SK-MEL-5 (cell line): ENCODE measurements at regions not wholly inside any gene's neighbourhood (a gene's known extent, or its start where the extent isn't known, plus 50 kb on each side); places are given as distances from the start of the nearest gene placed in this dataset.
"Not testable (repeated sequence)": the region's sequence is repeated elsewhere in the genome, so short reads cannot be mapped to it uniquely, and the experiment has no call there.

Experiments
- DNase-seq: peaks from one replicate; pipeline ENCODE4 v3.0.0-alpha.2; 2016; ENCODE audit warnings: low read depth, low spot score
- in situ Hi-C: cut with HindIII; loops from 2 replicates; pipeline ENCODE4 v1.10.0; 2016; ENCODE audit warnings: low sequenced_read_pairs, high pct_unique_total_duplicates, low pct_unique_long_range_greater_than_20kb

DNA sequence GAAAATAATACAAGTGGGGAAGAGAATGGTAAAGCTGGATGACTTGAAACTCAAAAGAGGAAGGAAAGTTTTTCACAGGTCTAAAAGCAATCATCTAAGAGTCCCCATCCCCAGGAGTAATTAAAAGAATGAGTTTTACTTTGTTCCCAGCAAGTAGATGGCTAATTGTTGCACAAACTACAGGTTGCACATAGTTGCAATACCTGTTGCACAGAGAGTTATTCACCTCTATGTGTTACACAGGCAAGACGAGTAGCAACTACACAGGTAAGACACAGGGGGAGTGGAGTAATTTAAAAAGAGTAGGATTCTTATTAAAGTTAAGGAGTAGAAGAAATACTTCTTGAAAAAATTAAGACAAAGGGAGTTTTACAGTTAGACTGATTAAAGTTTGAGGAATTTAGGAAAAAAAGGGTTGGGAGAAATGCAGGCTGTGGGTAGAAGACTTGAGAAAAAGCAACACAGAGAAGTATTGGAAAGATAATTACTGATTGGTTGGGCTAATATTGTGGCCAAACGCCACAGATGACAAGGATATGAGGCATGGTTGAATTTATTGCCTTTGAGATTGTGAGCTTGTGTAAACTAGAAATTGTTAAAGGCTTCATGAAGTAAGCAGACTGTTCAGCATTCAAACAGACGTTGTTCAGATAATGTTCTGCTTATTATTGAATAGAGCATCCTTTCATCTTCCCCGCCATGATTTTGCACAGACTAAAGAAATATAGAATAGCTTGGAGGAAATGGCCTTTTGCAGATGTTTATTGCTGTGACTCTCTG lies 699.3 kb downstream of the NR4A2 start:
- in situ Hi-C loops = no loop called here
- DNase-seq = no peak

DNA sequence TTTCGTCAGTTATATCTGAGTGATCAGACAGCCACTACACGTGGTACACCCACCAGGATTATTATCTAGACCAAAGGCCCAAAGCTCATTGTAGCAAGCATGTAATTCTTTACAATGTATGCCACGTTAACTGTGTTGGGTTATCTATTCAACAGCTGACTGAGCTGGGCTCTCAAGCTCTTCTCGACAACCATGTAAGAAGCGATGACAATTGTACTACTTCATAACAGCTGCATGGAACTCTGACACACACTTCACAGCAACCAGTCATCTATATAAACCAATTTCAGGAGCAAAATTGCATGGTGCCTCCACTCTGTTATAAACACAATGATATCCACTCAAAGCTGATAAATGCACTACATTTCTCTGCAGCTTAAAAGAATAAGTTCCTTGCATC lies 701.8 kb downstream of the NR4A2 start:
- DNase-seq = no peak
- in situ Hi-C loops = no loop called here

DNA sequence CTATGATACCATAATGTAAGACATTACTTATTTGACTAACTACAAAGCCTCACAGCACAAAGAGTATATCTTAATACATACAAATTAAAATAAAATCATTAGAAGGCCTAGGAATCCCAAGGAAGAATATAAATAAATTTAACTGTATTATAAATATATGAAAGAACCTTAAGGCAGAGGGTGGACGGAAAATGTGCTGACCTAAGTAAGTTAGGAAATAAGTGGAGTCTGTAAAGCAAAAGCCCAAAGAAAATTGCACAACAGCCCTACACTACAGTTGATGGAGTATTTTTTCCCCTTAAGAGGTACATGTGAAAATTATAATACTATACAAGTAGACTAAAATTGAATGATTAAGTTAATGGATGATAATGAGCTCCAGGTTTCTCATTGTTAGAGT lies 710.1 kb downstream of the NR4A2 start:
- DNase-seq = no peak
- in situ Hi-C loops = no loop called here

DNA sequence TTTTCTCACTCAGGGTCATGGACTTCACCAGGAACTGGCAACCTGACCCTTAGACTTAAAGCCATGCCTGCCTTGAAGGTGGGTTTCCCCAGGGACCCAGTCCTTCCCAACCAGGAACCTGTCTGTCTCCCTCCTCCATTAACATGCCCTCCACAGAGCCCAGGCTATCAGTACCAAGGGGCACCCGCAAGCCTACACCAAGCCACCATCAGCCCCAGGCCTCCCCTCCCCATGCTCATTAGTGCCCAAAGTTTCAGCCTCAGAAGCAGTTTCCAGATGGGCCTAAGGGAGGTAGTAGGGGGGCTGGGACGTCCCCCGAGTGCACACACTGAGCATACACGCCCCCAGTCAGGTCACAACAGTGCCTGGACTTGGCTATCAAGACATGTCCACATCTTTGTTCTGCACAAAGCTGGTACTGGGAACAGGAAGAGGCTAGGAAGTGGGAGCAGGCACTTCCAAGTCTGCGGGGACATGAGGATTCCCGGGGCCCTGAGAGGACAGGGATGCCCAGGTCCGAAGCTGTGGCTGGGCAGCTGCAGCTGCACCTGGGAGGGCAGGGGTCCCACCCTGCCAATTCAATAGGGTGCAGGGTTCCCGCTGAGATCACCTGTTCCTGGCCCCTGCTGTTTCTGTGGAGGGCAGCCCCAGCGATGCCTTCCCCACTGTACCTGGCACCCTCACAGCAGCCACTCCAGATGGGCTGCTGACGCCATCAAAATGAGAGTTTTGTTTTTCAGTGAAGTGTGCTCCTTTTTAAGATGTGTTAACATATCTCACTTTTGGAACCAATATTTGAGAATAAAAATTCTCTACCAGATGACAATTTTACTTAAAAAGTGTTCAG lies 731.4 kb downstream of the NR4A2 start:
- in situ Hi-C loops = no loop called here

GRCh38 chr2:155600296-155600695 lies 732.2 kb downstream of the NR4A2 start:
- in situ Hi-C loops = no loop called here
- DNase-seq = no peak

More for the DNA sequence above, 731.4 kb downstream of the NR4A2 start:
- no peak for DNase-seq

GRCh38 chr2:155599834-155600233 lies 732.7 kb downstream of the NR4A2 start:
- in situ Hi-C loops = no loop called here
- DNase-seq = no peak

DNA sequence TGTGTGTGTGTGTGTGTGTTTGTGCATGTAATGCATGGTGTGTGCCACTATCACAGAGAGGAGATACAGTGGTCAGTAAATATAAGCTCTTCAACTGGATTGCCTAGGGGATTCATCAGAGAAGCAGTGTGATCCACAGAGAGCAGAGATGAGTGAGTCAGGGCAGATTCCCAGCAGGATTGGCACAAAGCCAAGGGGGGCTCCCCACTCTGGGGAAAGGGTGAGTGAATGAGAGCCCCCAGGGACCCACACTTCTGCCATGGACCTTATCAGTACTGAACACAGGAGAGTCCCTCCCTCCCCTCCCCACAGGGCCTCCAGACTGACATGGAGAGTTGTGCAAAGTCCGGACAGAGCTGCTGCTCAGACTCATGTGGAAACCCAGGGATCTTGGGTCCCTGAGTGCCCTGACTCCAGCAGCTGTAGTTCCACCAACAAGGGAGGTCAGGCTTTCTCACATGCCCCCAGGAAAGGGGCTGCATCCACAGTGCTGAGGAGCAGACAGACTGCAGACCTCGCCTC lies 748.8 kb downstream of the NR4A2 start:
- in situ Hi-C loops = no loop called here

DNA sequence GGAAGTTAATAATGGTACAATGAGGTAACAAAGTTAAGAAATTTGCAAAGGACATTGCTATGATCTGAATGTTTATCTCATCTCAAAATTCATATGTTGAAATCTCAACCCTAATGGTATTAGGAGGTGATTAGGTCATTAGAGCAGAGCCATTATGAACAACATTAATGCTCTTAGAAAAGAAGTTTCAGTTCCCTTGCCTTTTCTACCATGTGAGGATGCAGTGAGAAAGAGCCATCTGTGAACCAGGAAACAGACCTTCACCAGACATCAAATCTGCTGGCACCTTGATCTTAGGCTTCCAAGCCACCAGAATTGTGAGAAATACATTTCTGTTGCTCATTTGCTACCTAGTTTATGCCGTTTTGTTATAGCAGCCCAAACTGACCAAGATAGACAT lies 757.6 kb downstream of the NR4A2 start:
- DNase-seq = no peak
- in situ Hi-C loops = no loop called here

More for the DNA sequence above, 748.8 kb downstream of the NR4A2 start:
- no peak for DNase-seq

DNA sequence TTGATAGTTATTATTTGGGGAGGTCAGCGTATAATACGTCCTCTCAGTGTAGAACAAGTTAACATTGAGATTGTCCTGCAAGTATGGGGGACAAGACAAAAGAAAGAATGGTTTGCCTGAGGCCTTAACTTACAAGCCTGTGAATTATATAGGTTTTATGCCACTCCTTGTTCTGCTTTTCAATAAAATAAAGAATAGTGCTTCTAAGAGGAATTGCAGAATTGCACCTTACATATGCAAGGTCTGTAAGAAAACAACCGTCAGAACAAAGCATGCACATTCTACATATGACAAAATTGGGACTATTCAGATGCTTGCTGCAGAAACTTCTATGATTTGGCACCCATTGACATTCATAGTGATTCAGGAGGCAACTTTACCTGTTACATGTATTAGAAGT lies 785.0 kb downstream of the NR4A2 start:
- DNase-seq = no peak
- in situ Hi-C loops = no loop called here

GRCh38 chr2:155546721-155547555 lies 785.6 kb downstream of the NR4A2 start:
- in situ Hi-C loops = no loop called here
- no peak for DNase-seq

GRCh38 chr2:155539028-155539427 lies 793.5 kb downstream of the NR4A2 start:
- DNase-seq, in situ Hi-C loops: not testable (repeated sequence)

DNA sequence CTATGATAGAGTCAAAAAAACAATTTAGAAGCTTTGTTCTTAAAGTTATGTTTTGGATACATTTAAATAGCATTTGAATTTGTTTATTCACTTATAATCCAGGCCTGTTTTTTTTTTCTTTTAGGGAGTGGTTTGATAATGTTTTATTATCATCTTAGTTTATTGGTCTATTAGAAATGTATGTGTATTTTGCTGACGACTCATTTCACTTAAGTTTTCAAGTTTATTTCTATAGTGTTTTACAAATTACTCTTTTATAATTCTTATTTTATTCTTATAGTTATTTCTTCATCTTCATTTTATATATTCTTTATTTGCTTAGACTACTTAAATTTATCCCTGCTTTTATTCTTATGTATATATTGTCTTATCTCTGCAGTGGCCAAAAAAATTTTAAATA lies 804.5 kb downstream of the NR4A2 start:
- no peak for DNase-seq

GRCh38 chr2:155525199-155525598 lies 807.3 kb downstream of the NR4A2 start:
- in situ Hi-C loops = no loop called here
- DNase-seq = no peak

More for the DNA sequence above, 804.5 kb downstream of the NR4A2 start:
- in situ Hi-C loops = no loop called here

DNA sequence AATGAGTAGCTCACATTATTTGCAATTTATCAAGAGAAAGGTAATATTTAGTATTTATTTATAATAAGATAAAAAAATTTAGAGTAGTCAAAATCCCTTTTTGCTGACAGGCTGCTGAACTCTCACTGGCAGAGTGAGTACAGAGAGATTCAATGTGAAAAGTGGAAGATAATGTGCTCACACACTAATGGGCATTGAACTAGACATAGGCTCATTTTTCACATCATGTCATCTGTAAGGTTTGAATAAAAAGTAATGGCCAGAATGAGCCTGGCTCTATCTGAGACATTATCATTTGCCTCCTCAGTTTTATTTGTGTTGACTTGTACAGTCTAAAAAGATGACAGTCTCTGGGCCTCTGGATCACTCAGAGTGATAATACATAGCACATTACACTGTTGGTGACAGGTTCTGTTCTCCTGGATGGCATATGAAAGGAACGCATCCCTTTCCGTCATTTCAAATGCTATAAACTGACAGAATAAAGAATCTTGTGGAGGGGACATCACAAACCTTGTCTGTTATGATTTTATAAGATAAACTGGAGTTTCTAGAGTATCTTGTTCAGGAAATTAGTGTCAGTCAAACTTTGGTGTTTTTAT lies 812.9 kb downstream of the NR4A2 start:
- no peak for DNase-seq
- in situ Hi-C loops = no loop called here

DNA sequence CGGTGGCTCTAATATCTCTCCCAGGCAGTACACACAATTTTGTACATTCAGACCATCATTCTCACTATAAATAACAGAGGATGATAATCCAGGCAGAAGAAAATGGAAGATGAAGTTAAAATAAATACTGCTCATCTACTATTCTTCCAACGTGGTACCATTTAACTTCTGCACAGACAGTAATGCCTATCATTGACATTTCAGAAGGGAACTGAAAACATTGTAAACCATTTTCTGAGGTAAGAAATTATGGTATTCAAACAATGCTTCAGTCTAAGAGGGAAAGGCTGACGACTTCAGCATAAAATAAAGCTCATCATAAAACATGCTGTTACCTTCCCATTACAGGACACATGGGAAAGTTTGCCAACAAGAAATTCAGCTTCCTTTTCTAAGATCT lies 814.4 kb downstream of the NR4A2 start:
- in situ Hi-C loops = no loop called here
- no peak for DNase-seq

DNA sequence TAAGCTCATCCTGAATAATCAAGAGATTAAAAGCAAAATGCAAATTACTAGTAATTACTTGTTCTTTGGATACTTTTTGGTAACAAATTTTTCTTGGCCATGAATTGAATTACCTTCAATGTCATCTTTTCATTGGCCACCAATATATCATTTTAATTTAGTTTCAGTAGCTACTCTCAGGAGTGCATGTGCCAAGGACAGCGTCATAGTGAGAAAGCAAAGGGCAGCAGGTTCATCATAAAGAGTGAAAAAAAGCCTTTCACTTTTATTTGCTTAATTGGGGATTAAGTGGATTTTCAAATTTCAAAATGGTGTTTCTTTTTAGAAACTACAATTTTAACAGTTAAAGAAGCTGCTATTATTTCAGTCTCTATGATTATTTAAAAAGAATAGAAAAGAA lies 815.2 kb downstream of the NR4A2 start:
- no peak for DNase-seq
- in situ Hi-C loops = no loop called here

DNA sequence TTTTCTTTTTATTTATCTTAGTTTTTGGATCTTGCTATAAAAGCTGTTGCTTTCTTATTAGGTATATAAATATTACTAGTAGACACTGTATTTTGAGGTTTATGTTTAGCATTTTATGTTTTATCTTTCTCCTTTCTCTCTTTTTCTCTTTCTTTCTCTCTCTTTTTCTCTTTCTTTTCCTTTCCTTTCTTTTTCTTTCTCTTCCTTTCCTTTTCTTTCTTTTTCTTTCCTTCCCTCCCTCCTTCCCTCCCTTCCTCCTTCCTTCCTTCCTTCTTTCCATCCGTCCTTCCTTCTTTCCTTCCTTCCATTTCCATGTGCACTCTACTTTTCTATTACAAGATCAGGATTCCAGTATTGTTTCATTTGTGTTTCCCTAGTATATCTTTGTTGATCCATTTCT lies 814.8 kb downstream of the KCNJ3 start:
- DNase-seq = no peak
- in situ Hi-C loops = no loop called here
